Iris pigment epithelial cell (primary cell): ENCODE measurements at regions not wholly inside any gene's neighbourhood (a gene's known extent, or its start where the extent isn't known, plus 50 kb on each side); places are given as distances from the start of the nearest gene placed in this dataset.
A peak's percentile ranks its signal among the peaks of the same experiment; 100 is the strongest.
"Not testable (repeated sequence)": the region's sequence is repeated elsewhere in the genome, so short reads cannot be mapped to it uniquely, and the experiment has no call there.

Experiments used
- DNase-seq: peaks from one replicate; pipeline ENCODE4 v3.0.0-alpha.2; 2011; ENCODE audit warnings: low read depth

DNA sequence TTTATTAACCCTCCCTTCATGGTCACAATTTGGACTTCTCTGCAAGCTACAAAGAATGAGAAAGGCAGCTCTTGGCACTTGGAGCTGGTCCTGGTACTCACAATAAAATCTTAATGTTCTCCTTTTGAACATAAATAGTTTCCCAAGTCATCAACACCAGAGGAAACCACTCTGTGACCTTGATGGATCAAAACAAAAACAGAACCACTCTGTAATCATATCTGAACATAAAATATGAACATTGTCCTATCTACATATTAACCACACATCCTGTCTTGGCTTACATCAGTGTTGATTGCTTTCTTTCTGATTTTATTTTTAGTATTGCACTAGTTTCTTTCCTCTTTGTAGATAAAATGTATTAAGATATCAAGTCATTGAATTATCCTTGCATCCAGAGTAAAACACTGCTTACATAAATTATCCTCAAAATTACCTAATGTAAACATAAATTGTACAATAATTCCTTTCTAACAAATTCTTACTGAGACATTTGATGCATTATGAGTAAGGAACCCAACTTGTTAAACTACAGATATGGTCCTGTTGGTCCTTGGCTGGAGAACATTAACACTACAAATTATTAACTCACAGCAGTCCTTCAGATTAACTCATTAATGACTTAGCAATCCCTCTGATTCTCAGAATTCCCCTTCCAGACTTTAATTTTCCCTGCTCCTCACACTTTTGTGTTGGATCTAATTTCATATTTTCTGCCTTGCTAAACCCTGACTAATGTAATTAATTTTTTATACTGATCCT is 860.5 kb downstream of the DIPK2A start:
- no peak for DNase-seq

DNA sequence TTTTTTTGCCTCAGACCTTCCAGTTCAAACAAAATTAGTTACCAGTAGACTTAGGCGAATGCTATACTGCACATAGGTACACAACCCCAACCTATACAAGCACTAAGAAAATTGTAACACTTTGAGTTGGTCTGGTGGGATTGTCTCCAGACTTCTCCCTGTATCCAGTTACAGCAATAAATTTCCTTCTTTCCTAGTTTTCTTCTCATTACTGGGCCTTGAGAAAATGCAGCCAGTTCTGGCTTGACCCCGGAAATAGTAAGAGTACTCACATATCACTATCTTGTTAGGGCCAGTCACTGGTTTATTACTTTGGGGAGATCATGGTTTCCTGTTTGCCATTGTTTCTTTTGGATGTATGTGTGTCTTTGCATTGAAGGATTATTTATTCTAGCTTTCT is 868.4 kb downstream of the DIPK2A start:
- DNase-seq = no peak

DNA sequence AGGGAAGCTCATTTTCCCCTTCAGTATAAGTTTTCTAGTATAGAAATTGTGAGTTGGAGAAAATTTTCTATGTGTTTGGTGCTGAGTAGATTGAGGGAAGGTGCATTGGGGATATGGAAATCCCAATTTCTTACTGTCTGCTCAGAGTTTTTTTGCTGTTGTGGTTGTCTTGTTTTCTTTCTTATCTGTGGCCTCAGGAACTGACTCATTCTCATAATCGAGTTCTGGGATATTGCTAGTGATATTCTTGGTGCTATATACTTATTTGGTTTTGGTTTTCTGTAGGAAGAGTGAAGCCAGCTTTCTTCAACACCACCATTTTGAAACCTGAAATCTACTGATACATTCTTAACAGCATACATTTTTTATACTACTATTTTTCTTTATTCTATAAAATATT is 869.2 kb downstream of the DIPK2A start:
- peak; percentile 36 for DNase-seq

DNA sequence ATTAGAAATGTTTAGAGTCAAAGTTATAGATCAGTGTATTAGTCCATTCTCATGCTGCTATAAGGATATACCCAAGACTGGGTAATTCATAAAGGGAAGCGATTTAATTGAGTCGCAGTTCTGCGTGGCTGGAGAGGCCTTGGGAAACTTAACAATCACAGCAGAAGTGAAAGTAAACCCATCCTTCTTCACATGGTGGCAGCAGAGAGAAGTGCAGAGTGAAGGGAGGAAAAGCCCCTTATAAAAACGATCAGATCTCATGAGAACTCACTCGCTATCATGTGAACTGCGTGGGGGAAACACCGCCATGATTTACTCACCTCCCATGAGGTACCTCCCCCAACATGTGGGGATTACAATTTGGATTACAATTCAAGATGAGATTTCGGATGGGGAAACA is 871.5 kb downstream of the DIPK2A start:
- peak; percentile 24 for DNase-seq

DNA sequence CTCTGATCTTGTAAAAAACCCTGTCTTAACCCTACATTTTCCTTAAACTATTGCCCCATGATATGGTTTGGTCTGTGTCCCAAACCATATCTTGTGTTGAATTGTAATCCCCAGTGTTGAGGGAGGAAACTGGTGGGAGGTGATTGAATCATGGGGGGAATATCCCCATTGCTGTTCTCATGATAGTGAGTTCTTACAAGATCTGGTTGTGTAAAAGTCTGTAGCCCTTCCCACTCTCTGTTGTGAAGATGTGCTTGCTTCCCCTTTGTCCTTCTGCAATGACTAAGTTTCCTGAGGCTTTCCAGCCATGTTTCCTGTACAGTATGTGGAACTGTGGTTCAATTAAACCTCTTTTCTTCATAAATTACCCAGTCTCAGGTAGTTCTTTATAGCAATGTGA is 881.4 kb downstream of the DIPK2A start:
- no peak for DNase-seq

DNA sequence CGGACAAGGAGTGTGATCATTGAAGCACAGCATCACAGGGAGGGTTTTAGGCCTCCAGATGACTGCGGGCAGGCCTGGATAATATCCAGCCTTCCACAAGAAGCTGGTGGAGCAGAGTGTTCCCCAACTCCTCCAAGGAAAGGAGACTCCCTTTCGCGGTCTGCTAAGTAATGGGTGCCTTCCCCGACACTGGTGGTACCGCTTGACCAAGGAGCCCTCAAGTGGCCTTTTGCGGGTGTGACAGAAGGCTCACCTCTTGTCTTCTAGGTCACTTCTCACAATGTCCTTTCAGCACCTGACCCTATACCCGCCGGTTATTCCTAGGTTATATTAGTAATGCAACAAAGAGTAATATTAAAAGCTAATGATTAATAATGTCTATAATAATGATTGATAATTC is 882.4 kb downstream of the DIPK2A start:
- not testable (repeated sequence) for DNase-seq

DNA sequence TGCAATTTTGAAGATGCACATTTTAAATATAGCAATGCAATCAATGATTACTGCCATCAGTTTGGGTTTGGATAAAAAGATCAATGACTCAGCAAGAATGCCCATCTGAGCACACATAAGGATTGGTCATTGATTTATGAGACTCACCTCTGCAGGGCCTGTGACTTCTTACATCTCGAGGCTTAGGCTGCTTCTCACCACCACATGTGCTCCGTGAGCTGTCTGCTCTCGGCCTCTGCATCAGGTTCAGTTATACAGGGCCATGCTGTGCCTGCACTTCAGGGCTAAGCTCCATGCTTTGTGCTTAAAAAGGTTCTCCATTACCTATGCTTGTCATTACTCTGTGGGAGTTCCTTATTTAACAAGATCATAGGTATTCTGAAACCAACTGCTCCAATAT is 887.5 kb downstream of the DIPK2A start:
- no peak for DNase-seq

DNA sequence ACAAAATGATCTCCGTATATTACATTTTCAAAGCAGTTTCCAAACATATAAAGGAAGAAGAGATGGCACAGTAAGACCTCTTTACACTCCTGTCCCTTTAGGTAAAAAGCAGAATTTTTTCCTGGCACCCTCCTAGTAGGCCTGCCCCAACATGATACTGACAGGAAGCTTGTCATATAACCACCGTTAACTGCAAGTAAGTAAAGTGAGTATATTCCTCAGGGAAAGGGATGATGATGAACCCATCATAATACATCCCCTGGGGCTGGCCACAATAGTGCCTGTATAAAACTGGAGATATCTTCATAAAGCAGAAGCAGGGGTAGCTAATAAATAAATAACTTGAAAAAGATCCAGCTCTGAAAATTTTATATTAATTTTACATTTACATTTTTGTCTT is 893.0 kb downstream of the DIPK2A start:
- no peak for DNase-seq

DNA sequence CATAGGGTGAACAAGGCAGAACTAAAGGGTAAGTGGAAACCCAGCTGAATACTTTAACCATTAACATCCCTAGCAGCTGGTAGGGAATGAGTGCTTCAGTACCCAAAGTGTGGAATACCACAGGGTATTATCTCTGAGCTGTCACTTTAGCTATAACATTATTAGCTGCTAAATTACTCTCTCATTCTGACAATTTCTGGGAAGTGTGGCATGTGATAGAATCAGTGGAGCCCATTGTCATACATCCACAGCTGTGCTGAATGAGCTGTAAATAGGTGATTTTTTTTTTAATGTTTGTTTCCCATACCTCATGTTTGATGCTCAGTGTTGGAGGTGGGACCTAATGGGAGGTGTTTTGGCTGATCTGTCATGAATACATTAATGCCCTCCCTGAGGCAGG is 894.3 kb downstream of the DIPK2A start:
- DNase-seq = no peak

DNA sequence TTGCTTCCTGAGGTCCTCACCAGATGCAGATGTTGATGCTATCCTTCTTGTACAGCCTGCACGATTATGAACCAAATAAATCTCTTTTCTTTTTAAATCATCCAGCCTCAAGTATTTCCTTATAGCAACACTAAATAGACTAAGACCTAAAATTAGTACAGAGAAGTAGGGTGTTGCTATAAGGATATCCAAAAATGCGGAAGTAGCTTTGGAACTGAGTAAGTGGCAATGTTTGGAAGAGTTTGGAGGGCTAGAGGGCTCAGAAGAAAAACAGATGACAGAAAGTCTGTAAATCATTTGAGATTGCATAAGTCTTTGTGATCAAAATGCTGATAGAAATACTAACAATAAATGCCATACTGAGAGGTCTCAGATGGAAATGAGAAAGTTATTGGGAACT is 894.9 kb downstream of the DIPK2A start:
- DNase-seq = no peak

DNA sequence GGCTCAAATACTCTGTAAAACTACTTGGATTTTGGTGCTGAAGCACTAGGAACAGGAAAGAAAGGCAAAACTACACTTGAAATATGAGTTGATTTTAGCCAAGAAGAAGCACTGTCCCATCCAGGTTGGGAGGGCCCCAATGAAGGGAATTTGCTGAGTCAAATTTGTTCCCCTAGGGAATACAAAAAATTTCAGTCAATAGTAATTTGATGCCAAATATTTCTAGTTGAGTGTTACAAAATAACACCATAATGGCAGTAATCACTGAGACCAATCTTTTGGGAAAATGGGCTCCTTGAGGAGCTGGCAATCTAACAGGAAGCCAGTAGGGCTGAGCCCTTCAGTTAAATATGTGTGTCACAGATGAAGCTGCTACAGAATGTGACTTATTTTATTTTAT is 896.9 kb downstream of the DIPK2A start:
- no peak for DNase-seq

DNA sequence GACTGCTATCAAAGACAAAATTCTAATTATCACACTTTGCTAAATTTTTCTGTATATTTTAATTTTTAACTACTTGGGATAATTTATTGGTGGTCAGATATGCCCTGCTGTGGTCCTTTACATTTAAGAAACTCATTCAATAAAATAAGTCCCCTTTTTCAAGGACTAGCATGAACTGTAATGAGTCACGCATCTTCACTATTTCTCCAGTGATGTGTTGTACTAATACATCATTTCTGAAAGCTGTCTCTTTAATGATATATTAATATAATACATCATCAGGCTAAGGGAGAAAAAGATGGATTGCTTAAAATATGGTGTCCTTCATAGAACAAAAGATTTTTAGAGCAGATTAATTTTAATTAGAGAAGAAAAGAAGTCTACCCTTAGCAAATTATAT is 901.4 kb downstream of the DIPK2A start:
- DNase-seq = no peak

DNA sequence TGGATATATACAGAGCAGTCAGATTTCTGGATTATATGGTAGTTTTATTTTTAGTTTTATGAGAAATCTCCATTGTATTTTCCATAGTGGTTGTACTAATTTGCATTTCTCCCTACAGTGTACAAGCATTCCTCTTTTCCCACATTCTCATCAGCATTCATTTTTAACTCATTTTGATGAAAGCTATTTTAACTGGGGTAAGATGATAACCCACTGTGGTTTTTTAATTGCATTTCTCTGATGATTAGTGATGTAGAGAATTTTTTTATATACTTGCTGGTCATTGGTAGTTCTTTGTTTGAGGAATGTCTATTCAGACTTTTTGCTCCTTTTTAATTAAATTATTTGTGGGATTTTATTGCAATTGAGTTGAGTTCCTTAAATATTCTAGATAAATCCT is 903.6 kb downstream of the DIPK2A start:
- no peak for DNase-seq

DNA sequence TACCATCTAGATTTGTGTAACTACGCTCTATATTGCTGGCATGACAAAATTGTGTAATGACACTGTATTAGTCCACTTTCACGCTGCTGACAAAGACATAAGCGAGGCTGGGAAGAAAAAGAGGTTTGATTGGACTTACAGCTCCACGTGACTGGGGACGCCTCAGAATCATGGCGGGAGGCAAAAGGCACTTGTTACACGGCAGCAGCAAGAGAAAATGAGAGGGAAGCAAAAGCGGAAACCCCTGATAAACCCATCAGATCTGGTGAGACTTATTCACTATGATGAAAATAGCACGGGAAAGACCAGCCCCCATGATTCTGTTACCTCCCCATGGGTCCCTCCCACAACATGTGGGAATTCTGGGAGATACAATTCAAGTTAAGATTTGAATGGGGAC is 905.7 kb downstream of the DIPK2A start:
- no peak for DNase-seq

DNA sequence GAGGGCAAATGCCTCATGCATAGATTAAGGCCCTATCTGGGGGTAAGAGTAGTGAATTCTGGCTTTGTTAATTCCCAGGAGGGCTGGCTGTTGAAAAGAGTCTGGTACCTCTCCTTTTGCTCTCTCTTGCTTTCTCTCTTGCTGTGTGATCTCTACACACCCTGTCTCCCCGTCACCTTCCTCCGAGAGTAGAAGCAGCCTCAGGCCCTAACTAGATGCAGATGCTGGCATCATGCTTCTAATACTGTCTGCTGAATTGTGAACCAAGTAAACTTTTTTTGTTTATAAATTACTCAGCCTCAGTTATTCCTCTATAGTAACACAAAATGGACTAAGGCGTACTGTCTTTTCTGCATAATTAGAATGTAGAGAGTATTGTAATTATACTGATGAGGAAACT is 908.1 kb downstream of the DIPK2A start:
- no peak for DNase-seq

DNA sequence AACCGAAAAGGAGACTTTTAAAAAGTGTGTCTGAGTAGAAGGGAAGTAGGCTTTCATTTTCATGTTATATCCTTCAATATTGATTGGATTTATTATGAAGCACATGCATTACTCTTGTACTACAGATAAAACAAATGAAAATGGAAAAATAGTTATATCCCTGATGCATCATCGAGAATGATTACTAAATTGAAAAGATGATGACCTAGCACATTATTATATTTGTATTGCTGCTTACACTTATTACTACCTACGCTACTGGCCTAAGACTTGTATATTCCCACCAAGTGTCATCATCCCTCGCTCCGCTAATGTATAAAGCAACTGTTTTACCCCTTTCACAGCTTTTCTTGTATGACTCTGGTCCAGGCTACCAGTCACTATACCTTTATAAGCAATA is 922.4 kb downstream of the DIPK2A start:
- no peak for DNase-seq

DNA sequence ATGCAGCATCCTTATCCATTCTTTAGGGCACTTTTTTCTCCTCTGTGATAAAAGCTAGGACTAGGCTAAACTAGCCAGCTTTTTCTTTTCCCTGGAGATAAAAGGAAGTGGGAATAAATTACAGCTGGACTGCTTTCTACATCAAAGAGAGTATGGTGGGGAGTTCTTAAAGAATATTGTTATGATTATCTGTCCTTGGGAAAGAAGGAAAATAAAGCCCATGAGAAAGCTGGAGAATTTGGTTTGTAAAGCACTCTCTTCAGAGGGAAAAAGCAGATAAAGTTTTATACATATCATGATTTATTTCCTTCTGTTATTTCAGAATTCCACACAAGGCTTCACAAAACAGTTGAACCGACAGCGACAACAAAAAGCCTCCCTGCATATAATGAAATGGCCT is 923.0 kb downstream of the DIPK2A start:
- no peak for DNase-seq

DNA sequence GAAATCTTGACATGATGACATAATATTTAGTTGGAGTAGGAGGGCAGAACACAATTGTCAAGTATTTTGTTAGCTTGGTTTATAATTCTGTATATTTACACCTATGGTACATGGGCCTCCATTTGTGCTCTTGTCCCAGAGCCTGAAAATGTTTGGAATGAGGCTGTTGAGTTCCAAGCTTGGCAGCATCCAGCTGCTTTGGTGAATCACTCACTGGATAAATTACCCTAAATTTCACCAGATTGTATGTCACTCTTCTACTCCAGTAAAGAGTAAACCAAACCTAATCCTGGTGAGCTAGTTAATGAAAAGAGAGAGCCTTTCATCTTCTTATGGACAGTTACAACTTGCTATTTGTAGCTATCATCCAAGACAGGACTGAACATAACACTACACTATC is 928.7 kb downstream of the DIPK2A start:
- peak; percentile 5 for DNase-seq

DNA sequence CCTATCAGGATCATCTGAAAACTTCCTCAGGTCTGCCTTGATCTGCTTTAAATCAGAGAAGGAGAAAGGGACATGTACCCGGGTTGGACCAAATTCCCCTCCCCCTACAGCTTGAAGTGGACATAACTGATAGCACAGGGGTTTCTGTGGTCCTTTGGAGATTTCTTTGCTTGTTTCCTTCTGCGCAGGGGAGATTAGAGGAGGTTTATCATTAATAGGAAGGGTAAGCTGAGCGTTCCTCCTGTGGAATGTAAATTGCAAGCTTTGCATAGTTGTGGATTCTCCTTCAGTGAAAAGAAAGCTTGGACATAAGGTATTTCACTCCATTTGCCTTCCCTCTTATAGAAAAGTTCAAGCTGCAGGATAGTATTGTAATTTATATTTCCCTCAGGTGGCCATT is 936.0 kb downstream of the DIPK2A start:
- peak; percentile 9 for DNase-seq

DNA sequence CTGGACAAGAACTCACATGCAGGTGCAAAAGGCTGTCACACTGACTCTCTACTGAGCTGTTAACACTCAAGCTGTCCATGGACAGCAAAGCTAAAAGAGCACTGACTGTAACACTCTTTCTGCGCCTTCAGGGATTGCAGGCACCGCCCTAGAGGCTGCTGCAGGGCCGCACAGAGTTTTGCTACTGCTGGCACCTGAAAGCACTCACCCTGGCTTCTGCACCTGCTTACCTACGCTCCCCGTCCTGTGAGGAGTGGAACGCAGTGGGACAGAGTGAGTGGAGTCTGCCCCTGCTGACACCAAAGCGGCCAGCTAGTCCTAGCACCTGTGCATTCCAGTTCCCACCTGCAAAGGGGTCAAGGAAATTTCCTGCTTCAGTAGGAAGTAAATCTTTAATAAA is 941.3 kb downstream of the DIPK2A start:
- no peak for DNase-seq

DNA sequence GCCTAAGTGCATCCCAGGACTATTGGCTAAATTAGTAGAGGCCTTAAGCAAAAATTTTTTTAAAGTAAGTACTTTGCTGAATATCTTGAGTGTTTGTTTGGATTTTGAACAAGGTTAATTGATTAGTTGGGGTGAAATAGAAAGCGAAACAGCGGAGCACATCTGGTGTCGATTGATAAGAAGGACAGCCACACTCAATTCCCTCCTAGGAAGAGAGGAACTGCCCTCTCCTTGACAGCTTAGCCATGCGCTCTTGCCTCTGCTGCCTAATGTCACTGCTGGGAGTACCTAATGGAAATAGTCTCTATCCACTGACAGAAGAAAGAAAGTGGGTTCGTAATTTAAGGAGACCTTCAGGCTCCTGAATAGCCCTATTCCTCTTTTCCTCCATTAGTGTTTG is 943.6 kb downstream of the DIPK2A start:
- no peak for DNase-seq

DNA sequence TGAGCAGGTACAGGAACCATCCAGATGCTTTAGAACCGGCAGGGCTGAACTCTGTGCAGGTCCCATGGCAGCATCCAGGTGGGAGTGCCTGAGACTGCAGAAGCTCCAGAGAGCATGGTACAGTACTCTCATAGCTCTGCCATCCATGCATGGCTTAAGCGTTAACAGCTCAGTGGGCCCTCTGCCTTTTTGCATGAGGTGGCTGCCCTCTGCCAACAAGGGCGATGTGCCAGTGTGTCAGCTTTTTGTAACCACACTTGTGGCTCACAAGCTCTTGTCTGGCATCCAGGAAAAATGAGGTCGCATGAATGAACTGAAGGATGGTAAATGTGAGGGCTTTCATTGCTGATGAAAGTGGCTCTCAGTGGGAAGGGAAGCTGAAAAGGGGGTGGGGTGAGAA is 950.1 kb downstream of the DIPK2A start:
- DNase-seq = no peak

DNA sequence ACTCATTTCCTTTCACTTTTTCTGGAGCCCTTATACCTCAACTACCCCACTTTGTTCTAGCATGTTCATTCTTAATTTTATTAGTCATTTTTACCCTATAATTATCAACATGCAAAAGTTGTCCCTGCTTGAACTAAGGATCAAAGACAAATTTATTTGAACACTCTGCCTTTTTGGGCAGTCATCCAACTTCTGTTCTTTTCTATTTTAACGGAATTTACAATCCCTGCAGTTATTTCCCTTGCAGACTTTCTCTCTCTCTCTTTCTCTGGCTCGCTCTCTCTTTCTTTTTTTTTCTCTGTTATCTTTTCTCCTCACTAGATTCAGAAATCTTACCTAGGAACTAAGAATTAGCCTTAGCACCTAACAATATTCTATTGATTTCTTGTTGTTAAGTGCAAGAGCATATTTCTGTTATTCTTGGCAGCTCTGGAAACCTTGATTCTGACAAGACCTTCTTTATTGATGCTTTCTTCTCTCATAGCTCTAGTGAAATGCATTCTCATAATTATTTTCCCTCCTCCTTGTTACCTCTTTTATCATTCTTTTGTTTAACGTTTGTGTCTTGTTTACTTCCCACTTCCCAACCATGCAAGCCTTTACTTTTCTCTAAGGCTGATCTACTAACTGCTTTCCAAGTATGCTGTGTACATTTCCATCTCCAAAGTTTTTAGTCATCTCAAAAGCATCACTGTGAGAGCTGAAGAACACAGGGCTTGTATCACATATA is 951.6 kb downstream of the DIPK2A start:
- DNase-seq = peak; percentile 10

DNA sequence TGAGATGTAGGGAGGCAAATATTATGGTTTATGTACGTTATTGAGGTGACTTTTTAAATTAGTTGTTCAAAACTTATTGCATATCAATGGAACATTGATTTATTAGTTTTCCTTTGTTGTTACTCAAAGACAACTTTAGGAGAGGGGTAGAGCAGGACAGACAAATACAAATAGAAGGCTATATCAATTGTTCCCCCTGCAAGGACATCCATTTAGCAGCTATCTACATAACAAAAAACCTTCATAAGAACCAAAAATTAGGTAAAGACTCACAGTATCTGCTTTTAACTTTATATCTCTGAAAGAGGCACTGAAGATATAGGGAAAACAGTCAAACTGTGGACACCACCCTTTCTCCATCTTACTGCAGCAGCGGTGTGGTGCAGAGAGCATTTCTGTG is 958.8 kb downstream of the DIPK2A start:
- DNase-seq = no peak
